BE2C (cell line): ENCODE measurements at regions not wholly inside any gene's neighbourhood (a gene's known extent, or its start where the extent isn't known, plus 50 kb on each side); places are given as distances from the start of the nearest gene placed in this dataset.

Experiments used
- DNase-seq: peaks from one replicate; pipeline ENCODE4 v3.0.0-alpha.2; 2020
- H3K27me3 ChIP-seq: fragments of 250-450 bp; sonication (Bioruptor Pico); 2 replicates; pipeline ENCODE4 v1.5.1; 2020; ENCODE audit warnings: mild to moderate bottlenecking
- H3K36me3 ChIP-seq: fragments of 250-450 bp; sonication (Bioruptor Pico); 2 replicates; pipeline ENCODE4 v1.5.1; 2020; ENCODE audit warnings: mild to moderate bottlenecking
- H3K4me1 ChIP-seq: fragments of 250-450 bp; sonication (Bioruptor Pico); 2 replicates; pipeline ENCODE4 v1.5.1; 2020
- H3K4me3 ChIP-seq: 2 replicates; pipeline ENCODE4 v1.5.1; 2011; ENCODE audit warnings: low read depth, low read length
- H3K9me3 ChIP-seq: fragments of 250-450 bp; sonication (Bioruptor Pico); 2 replicates; pipeline ENCODE4 v1.5.1; 2020
- TF ChIP-seq, protein P1 (sequence below): IDR thresholded peaks from 2 replicates; pipeline ENCODE4 v1.5.1; 2012; ENCODE audit warnings: mild to moderate bottlenecking, low read depth, low read length

DNA sequence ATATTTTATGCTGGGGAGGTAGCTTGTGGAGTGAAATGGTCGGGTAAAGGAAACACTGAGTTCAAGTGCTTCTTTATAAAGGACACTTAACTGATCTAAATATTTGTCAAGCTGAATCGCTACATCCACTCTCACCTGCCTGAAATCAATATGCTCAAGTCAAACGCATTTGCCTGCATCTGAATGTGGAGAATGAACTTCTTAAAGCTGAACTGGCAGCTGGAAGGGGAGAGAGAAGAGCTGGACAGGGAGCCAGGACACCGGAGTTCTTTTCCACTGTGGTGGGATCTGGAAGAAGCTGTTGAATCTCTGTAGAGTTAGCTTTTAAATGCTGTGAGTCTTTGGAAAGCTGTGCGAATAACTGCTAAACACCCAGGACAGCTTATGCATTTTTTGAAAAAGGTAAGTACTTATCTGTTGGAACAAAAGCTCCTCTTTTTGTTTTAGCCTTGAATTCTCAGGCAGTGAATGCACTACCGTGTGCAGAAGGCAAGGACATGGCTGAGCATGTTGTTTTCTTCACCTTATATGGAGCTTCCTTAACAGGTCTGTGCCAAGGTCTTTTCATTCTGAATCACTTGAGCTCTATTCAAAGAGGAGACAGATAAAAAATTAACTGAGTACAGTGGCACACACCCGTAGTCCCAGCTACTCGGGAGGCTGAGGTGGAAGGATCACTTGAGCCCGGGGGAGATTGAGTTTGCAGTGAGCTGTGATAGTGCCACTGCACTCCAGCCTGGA is 74.2 kb upstream of the KLF7 start:
- DNase-seq = no peak

DNA sequence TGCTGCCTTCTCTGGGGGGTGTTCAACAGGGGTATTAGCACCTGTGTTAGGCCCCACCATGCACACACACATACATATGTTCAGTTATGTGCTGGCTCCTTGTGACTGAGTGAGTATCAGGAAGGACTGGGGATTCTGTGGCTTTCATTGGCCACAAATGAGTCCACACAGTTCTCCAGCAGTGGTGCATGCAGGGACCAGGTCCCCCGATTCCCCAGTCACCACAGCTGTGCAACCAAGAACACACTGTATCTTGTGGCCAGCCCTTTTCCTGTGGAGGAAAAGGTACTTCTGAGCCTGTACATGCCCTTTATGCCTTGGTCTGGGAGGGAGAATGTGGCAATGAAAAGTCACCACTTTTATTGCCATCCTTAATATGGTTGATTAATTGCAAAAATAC is 74.9 kb upstream of the KLF7 start:
- no peak for DNase-seq
- Histone ChIP-seq H3K27me3 (no peaks in the 10 kb centered on the region), H3K4me1 (no peaks in the 10 kb centered on the region; the same call in 1 of the 2 replicates), H3K36me3 (no peaks in the 10 kb centered on the region), H3K9me3 (no peaks in the 10 kb centered on the region), H3K4me3 (no peak overlapping the region)
- TF ChIP-seq, protein P1, sequence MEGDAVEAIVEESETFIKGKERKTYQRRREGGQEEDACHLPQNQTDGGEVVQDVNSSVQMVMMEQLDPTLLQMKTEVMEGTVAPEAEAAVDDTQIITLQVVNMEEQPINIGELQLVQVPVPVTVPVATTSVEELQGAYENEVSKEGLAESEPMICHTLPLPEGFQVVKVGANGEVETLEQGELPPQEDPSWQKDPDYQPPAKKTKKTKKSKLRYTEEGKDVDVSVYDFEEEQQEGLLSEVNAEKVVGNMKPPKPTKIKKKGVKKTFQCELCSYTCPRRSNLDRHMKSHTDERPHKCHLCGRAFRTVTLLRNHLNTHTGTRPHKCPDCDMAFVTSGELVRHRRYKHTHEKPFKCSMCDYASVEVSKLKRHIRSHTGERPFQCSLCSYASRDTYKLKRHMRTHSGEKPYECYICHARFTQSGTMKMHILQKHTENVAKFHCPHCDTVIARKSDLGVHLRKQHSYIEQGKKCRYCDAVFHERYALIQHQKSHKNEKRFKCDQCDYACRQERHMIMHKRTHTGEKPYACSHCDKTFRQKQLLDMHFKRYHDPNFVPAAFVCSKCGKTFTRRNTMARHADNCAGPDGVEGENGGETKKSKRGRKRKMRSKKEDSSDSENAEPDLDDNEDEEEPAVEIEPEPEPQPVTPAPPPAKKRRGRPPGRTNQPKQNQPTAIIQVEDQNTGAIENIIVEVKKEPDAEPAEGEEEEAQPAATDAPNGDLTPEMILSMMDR = no peak

More for the DNA sequence above, 74.2 kb upstream of the KLF7 start:
- no peaks in the 10 kb centered on the region; the same call in 1 of the 2 replicates for H3K4me1 ChIP-seq
- H3K27me3 ChIP-seq = no peaks in the 10 kb centered on the region
- H3K36me3 ChIP-seq = no peaks in the 10 kb centered on the region
- no peak overlapping the region for H3K4me3 ChIP-seq
- H3K9me3 ChIP-seq = no peaks in the 10 kb centered on the region
- TF ChIP-seq, protein P1 = no peak

DNA sequence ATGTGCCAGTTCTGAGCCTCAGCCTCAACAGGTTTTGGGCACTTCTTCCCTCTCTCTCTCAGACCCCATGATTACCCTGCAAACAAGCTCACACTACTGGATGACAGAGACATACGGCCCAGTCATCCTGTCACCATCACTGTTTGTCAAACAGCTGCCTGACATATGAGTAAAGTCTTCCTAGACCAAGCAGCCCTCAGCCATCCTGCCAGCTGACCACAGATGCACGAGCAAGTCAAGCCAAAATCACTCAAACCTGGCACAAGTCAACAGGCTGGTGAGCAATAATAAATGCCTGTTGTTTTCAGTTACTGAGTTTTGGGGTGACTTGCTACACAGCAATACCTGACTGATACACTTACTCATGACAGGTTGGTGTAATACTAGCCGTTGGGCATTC is 75.5 kb upstream of the KLF7 start:
- H3K4me3 ChIP-seq = no peak overlapping the region

DNA sequence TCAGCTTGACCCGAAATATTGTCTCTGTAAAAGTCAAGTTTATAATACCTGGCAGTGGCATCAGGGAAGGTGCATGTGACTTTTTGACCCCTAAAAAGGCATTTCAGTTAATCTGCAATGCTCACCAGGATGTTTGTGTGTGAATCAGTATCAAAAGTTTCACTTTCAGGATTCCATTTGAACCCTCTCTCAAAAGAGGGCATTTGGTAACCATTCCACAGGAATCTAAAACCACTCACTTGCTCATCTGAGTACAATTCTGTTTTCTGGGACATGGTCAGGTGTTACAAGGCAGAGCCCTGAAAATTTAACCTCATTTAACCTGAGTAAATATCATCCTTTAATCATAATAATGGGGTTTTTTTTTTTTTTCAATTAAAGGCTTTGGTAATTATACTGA is 77.9 kb upstream of the KLF7 start:
- TF ChIP-seq, protein P1 = no peak
- no peaks in the 10 kb centered on the region for H3K27me3 ChIP-seq

More for the DNA sequence above, 75.5 kb upstream of the KLF7 start:
- Histone ChIP-seq H3K4me1 (no peaks in the 10 kb centered on the region; the same call in 1 of the 2 replicates), H3K36me3 (no peaks in the 10 kb centered on the region), H3K9me3 (no peaks in the 10 kb centered on the region), H3K27me3 (no peaks in the 10 kb centered on the region)
- no peak for DNase-seq
- TF ChIP-seq, protein P1 = no peak

DNA sequence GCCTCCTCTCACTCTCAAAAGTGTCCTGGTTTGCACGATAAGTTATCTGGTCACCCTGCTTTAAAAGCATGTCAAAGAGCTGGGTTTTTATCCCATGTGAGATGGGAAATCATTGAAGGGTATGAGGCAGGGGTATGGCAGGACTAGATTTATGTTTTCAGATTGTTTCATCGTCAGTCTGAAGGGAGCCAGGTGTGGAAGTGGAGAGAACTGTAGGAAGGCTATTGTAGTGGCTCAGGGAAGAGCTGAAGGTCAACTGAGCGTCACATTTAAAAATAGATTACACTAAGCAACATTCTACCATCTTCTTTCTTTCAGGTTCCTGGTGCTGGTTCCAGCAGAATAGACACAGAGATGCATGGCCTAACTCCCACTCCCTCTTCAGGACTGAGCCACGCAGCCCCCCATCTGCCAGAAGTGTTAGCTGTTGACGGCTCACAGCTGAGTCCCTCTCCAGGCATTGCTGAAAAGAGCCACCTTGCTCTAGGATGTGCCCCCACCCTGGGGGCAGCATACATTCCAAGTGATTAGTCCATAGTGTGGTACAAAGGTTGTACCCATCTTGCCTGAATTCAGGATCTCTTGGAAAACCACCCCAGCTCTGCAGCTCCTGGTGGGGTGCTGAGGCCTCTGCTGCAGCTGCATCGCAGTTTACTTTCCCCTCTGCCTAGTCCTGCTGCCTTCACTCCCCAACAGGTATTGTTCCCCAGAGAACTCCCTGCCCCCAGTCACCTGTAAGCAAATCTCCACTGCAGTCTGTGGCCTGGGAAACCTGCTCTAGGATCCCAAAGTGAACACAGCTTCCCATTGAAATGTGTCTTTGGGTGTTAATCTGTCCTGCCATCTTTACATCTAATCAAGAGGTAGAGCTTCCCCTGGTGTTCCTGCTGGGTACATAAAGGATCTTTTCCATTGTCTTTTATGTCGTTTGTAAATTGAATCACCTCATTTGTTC is 79.5 kb upstream of the KLF7 start:
- no peaks in the 10 kb centered on the region for H3K9me3 ChIP-seq
- no peaks in the 10 kb centered on the region for H3K36me3 ChIP-seq
- TF ChIP-seq, protein P1 = 0 out of 2 replicates have a peak, but pooled peaks have one; percentile 3
- no peaks in the 10 kb centered on the region; the same call in none of the 2 replicates for H3K4me1 ChIP-seq
- DNase-seq = no peak
- H3K27me3 ChIP-seq = no peaks in the 10 kb centered on the region
- no peak overlapping the region for H3K4me3 ChIP-seq

More for the DNA sequence above, 77.9 kb upstream of the KLF7 start:
- Histone ChIP-seq H3K4me3 (no peak overlapping the region), H3K9me3 (no peaks in the 10 kb centered on the region), H3K36me3 (no peaks in the 10 kb centered on the region), H3K4me1 (no peaks in the 10 kb centered on the region; the same call in 1 of the 2 replicates)
- DNase-seq = no peak
